Ascending aorta (tissue), 2 donors: ENCODE measurements at regions not wholly inside any gene's neighbourhood (a gene's known extent, or its start where the extent isn't known, plus 50 kb on each side); places are given as distances from the start of the nearest gene placed in this dataset.

Experiments
- DNase-seq, 2 donors: peaks; one replicate each; pipeline ENCODE4 v3.0.0-alpha.2; 2019; ENCODE audit warnings: low spot score in 2 of 2
- H3K27ac ChIP-seq, 2 donors: fragments of 200-600 bp; sonication (generic); one replicate each; pipeline ENCODE4 v1.5.1; 2016 to 2017; ENCODE audit warnings: mild to moderate bottlenecking in 1 of 2
- H3K27me3 ChIP-seq: fragments of 200-600 bp; sonication (generic); one replicate; pipeline ENCODE4 v1.5.1; 2017
- H3K36me3 ChIP-seq, 2 donors: fragments of 200-600 bp; sonication (generic); one replicate each; pipeline ENCODE4 v1.5.1; 2016
- H3K4me1 ChIP-seq, 2 donors: fragments of 200-600 bp; sonication (generic); one replicate each; pipeline ENCODE4 v1.5.1; 2016 to 2017; ENCODE audit warnings: mild to moderate bottlenecking in 1 of 2
- H3K4me3 ChIP-seq, 2 donors: fragments of 200-600 bp; sonication (generic); one replicate each; pipeline ENCODE4 v1.5.1; 2016 to 2017; ENCODE audit warnings: mild to moderate bottlenecking in 1 of 2
- H3K9me3 ChIP-seq, 2 donors: fragments of 200-600 bp; sonication (generic); one replicate each; pipeline ENCODE4 v1.5.1; 2016
- CTCF ChIP-seq, 3 experiments: fragments of 200-600 bp in 2 of 3; fragments of 450-650 bp in 1 of 3; sonication (generic) in 2 of 3; IDR thresholded peaks; one replicate each; pipeline ENCODE4 v1.5.1; 2016 to 2019; ENCODE audit warnings: antibody characterized with exemption in 3 of 3, mild to moderate bottlenecking in 1 of 3, moderate library complexity in 1 of 3
- intact Hi-C: fragments of 100-400 bp; cut with DNase I; formaldehyde crosslinking; loops from one replicate; pipeline ENCODE4 v1.15.1; 2023

DNA sequence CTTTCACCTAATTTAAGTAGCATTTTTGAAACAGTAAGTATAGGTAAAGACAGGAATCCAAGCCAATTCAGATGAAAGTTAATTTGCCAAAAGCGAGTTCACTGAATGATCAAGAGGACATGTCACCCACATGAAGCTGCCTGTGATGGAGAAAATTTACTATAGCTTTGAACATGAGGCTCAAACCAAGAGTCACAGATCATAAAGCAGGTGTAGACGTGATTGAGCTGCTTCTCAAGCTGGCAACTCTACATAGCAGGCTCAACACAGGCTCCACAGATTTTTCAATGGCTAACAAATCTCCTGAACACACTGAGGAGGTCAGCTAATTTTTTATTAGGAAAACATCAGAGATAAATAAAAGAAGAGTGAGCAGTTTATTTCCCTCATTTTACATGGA is 173.7 kb downstream of the FAM114A2 start:
- Histone ChIP-seq H3K36me3 (no peaks in the 10 kb centered on the region), H3K27me3 (no peaks in the 10 kb centered on the region), H3K9me3 (no peaks in the 10 kb centered on the region), H3K27ac (no peak overlapping the region), H3K4me3 (no peak overlapping the region), H3K4me1 (no peaks in the 10 kb centered on the region)
- DNase-seq = no peak
- intact Hi-C loops = no loop called here
- no peak for TF ChIP-seq CTCF (IDR thresholded peaks at IDR 0.05)

GRCh38 chr5:153863951-153864350 is 174.8 kb downstream of the FAM114A2 start:
- DNase-seq = no peak
- H3K9me3 ChIP-seq = no peaks in the 10 kb centered on the region
- no peak for TF ChIP-seq CTCF (IDR thresholded peaks at IDR 0.05)

More at GRCh38 chr5:153863951-153864350, 174.8 kb downstream of the FAM114A2 start:
- H3K36me3 ChIP-seq = no peaks in the 10 kb centered on the region
- intact Hi-C loops = no loop called here
- no peaks in the 10 kb centered on the region for H3K4me1 ChIP-seq
- H3K27me3 ChIP-seq = no peaks in the 10 kb centered on the region
- H3K4me3 ChIP-seq = no peak overlapping the region
- no peak overlapping the region for H3K27ac ChIP-seq
